ENCODE measurements at regions not wholly inside any gene's neighbourhood (a gene's known extent, or its start where the extent isn't known, plus 50 kb on each side); places are given as distances from the start of the nearest gene placed in this dataset.

DNA sequence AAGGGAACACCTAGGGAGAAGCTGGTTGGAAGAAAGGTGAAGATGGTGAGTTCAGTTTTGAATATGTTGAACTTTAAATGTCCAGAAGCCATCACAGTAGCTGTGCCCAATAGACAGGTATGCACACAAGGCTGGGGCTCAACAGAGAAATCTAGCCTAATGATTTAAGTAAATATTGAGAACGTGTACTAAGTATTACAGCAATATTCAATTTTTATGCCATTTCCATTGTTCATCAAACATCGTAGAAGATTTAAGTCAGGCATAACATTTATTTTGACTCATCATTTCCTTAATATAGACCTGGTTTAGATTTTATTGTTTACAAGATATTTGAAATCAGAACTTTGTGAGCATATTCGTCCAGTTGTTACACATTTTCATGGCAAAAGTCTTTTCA is 116.4 kb downstream of the HPGD start:
- no peak for TF ChIP-seq POLR2A (IDR thresholded peaks at IDR 0.05; ENCODE audit: low read depth, low read length)
- no peak for TF ChIP-seq POU2F2 (IDR thresholded peaks at IDR 0.05; ENCODE audit: low read depth, low read length)
- TF ChIP-seq TAF1 (IDR thresholded peaks at IDR 0.05; ENCODE audit: low read depth, low read length) = no peak
- TF ChIP-seq POLR2AphosphoS5 (IDR thresholded peaks at IDR 0.05; ENCODE audit: low read depth, low read length) = no peak

Measured in GM12891 (cell line).